Tongue (tissue), 1 donor: ENCODE measurements at regions not wholly inside any gene's neighbourhood (a gene's known extent, or its start where the extent isn't known, plus 50 kb on each side); places are given as distances from the start of the nearest gene placed in this dataset.
"Not testable (repeated sequence)": the region's sequence is repeated elsewhere in the genome, so short reads cannot be mapped to it uniquely, and the experiment has no call there.

ENCODE experiments used
- DNase-seq: peaks from one replicate; pipeline ENCODE4 v3.0.0-alpha.2; 2015

DNA sequence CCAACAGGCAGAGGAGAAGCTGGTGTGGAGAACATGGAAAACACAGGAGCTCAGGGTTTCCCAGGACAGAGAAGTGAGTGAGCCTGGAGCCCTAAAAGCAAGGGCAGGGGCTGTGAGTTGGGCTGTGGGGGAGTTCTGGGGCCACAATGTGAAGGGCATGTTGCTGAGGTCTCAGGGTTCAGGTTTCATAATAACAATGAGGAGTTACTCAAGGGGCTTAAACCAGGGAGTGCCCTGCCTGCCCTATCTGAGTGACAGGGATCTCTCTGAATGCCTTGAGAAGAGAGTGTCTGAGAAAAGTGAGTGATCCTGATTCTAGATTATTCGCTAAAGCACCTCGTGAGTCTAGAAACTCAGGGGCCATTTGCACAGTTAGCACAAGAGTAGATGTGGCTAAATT, 129.6 kb downstream of the VPREB1 start:
- DNase-seq: no peak

DNA sequence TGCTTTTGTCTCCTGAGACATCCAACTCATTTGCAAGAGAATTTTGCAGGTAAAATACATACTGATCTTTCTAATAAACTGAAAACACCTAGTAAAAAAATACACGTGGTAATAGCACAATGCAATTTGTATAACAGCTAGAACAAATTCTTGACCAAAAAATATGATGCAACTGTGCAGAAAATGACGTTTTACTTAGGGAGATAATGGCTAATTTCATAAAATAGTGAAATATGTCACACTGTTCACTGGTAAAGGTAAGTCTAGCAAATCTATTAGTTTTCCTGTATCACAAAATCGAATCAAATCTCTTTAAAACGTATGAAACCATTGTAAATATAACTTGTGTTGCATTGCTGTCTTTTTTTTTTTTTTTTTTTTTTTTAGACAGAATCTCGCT, 130.0 kb downstream of the VPREB1 start:
- DNase-seq: no peak

DNA sequence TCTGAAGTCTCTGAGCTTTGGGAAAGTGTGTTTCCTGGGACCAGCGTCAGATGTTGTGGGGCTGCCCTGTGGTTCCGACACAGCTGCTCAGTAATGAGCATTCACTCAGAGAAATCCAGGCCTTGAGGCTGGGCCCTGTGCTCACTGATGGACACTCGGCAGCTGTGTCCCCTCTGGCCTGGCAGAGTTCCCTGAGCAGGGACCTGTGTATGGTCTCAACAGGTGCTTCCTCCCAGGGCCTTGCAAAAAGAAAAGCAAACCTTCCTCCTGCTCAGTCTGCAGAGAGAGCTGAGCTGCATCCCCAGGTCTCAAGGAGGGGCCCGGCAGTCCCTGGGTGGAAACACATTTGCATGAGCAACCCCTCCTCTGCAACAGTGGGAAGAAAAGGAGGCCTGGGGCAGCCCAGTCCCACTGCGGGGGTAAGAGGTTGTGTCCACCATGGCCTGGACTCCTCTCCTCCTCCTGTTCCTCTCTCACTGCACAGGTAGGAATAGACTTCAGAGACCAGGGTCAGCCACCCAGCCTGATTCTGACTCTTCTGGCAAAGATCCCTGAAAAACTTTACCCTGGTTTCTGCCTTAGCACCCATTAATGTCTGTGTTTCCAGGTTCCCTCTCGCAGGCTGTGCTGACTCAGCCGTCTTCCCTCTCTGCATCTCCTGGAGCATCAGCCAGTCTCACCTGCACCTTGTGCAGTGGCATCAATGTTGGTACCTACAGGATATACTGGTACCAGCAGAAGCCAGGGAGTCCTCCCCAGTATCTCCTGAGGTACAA, 131.2 kb downstream of the VPREB1 start:
- peak; percentile 95 for DNase-seq

DNA sequence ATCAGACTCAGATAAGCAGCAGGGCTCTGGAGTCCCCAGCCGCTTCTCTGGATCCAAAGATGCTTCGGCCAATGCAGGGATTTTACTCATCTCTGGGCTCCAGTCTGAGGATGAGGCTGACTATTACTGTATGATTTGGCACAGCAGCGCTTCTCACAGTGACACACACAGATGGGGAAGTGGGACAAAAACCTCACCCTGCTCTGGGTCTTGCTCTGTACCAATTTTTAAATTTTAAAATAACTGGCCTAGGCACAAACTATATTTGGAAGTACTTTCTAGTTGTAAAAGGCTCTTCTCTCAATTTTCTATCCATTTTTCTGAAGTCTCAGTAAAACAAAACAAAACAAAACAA, 131.7 kb downstream of the VPREB1 start:
- DNase-seq: no peak

DNA sequence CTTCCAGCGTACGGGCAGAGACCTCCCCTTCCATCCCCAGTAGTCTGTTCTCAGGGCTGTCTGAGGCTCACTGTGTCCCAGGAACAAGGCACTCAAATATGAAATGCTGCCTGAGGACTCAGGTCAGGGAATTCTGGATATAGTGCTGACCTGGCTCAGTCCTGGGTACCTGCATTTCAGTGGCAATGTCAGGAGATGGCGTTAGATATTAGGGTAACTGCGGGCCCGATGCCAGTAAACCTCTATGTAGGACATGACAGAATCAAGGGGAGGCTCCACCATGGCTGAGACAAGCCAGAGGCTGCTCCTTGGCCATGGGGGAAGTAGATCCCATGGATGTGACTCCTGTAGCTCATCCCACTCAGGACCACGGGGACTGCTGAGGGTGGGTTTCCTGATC, 131.7 kb downstream of the ZNF280B start:
- not testable (repeated sequence) for DNase-seq

DNA sequence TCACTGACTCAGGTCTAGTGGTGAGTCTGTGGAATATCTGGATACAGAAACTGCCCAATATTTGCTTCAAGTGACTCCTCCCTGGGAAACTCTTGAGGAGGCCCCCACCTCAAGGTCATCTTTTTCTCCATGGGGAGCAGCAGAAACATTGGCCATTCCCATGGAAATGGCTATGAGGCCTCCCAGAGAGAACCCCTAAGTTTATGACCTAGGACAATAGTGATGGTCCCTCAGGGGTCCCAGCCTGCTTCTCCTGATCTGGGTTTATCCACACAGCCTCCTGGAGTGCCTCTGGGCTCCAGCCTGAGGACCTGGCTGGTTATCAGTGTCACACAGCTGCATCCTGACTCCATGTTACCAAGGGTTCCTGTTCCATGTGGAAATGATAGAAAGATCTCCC, 131.2 kb downstream of the ZNF280B start:
- DNase-seq: no peak

DNA sequence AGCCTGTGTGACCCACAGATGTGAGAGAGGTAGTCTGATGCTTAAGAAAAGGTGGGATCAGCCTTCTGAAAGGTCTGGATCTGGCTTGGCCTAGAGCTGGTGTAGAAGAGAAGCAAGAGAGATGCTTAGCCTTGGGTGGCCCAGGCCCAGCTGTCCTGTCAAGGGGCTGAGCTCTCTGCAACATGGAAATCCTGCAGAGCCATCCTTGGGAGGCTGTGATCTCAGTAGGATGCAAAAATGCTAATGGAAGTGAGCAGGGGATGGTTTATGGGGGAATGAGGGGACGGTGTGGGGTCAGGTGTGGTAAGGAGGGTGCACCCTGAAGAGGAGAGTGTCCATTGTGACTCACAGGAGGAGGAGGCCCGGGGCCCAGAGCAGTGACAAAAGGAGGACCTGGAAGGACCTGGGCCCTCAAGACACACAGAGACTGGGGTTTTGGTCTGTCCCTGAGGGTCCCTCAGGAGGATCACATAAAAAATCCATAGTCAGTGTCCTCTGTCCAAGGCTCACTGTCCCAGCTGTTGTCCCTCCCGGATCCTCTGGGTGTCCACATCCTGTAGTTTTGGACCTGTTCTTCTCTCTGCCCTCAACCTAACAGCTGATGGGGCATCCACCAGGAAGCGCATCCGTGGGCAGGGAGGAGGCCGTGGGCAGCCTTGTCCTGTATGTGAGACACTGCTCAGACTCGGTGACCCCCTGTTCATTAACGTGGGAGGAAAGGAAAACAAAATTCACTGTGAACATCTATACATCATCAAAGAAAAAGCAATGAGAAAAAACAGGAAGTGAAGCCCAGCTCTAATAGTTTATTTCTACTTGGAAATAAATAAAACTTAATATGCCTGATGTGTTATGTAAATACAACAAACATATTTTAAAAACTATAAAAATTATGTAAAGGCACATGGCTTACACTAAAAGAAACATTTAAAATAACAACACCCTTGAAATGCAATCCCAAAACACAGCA, 129.8 kb downstream of the ZNF280B start:
- no peak for DNase-seq

DNA sequence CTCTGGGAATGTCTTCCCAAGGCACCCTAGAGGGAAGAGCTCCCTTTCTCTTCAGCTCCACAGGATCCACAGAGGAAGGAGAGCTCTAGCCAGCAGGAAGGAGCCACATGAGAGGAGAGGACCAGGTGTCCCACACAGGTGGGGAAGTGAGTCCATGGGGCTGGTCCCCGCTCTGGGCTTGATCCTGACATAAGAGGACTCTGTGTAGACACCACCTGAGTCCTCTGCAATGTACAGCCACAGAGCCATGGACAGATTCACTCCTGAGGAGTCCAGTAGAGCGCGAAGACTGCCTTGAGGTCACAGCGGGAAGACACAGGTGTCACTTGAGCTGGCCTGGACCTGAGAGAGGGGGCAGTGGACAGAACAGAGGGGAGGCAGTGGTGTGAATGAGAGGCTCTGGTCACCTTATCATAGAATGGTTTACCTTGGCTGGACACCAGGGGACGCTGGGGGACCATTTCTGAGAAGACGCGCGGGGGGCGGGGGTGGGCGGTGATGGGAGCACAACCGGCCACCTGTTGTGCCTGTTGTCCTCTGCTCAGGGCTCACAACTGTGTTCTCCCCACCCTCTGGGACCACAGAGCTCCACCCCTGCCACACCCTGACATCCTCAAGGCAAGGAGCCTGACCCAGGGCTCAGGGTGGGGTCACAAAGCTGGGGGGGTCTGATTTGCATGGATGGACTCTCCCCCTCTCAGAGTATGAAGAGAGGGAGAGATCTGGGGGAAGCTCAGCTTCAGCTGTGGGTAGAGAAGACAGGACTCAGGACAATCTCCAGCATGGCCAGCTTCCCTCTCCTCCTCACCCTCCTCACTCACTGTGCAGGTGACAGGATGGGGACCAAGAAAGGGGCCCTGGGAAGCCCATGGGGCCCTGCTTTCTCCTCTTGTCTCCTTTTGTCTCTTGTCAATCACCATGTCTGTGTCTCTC, 128.2 kb downstream of the ZNF280B start:
- DNase-seq: peak; percentile 82

DNA sequence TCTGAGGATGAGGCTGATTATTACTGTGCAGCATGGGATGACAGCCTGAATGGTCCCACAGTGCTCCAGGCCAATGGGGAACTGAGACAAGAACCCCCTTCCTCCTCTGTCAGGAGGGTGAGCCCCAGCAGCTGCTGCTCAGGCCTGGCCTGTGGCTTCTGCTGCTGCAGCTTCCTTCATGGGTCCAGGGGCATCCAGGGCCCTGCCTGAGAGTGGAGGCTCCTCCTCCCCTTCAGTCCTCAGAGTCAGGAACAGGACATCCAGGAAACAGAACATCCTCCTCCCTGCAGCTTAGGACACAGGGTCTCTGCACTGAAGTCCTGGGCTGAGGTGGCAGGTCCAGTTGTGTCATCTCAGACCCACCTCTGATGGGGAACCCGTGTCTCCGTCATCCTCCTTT, 127.2 kb downstream of the ZNF280B start:
- not testable (repeated sequence) for DNase-seq

DNA sequence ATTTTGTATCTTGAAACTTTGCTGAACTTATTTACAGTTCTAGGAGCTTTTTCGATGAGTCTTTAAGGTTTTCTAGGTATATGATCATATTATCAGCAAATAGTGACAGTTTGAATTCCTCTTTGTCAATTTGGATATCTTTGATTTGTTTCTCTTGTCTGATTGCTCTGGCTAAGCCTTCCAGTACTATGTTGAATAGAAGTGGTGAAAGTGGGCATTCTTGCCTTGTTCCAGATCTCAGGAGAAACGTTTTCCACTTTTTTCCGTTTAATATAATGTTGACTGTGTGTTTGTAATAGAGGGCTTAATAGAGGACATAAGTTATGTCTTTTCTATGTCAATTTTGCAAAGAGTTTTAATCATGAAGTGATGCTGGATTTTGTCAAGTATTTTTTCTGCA, 124.3 kb downstream of the ZNF280B start:
- no peak for DNase-seq

DNA sequence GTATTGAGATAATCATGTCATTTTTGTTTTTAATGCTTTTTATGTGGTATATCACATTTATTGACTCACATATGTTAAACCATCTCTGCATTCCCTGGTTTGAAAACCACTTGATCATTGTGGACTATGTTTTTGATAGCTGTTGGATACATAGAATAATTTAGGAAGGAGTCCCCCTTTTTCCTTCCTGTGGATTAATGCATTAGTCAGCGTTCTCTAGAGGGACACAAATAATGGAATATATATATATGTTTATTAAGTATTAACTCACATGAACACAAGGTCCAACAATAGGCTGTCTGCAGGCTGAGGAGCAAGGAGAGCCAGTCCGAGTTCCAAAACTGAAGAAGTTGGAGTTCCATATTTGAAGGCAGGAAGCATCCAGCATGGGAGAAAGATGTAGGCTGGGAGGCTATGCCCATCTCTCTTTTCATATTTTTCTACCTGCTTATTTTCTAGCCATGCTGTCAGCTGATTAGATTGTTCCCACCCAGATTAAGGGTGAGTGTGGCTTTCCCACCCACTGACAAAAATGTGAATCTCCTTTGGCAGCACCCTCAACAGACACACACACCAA, 123.8 kb downstream of the ZNF280B start:
- no peak for DNase-seq

DNA sequence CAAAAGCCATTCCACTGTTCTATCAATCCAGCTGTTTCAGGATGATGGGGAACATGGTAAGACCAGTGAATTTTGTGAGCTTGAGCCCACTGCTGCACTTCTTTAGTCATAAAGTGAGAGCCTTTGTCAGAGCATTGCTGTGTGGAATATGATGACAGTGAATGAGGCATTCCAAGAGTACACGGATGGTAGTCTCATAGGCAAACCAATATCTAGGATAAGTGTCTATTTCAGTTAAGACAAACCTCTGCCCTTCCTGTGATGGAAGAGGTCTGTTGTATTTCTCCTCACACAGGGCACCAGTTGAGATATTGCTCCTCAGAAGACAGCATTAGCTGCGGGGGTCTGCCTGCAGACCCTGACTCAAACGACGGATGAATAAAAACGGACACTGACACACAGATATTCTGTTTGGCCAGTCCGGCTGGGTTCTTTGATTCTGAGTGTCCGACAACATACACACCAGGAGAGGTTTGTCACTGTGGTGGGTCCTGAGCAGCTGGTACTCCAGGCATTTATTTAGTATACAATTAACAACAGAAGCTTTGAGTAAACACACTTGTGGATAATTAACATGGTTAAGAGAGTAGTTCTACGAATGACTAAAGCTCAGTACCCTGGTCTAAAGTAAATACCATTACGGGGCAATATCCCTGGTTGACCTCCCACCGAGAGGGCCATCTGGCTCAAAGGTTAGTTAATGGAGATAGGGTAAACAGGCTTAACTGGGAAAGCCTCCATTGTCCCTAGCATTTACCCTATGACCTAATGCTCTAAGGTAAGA, 121.7 kb downstream of the ZNF280B start:
- DNase-seq: no peak

DNA sequence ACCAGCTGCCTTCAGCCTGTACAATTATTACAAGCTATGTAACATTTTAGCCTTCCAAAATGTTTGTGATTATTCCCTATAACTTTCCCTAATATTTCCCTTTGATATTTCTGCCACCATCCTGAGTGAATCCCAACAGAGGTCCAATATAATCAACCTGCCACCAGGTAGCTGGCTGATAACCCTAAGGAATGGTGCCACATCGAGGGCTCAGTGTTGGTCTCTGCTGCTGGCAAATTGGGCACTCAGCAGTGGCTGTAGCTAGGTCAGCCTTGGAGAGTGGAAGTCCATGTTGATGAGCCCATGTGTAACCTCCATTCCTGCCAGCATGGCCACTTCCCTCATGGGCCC, 121.2 kb downstream of the ZNF280B start:
- DNase-seq: no peak

DNA sequence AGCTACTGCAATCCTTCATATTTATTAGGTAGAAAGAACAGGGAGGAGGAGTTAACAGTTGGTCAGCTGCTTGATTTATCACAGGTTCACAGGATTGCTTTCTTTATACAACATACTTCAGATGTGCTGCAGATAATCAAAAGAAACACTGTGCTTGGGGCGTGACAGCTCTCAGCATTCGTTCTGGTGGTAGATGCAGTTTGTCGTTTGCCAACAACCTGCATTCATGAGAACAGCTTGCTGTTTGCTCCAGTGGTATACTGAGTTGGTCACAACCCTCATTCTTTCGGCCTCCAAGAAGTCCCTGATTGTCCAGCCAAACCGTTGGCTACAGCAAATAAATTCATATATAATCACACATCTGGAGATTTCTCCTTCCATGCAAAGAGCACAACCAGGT, 120.5 kb downstream of the ZNF280B start:
- no peak for DNase-seq

DNA sequence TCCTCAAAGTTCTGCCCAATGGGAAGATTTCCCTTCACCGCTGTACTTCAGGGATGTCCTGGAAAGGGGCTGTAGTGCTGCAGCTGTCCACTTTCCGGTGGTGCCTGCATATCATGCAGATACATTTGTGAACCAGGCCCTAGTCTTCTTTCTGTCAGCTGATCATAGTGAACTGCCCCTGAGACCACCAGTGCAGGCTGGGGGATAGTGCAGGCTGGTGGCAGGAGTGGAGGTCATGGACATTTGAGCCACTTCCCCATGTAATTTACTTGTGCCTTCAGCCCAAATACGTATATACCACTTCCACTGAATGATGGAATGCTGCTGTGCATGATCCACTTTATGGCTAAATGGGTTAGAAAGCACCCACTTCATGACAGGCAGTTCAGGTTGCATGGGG, 120.0 kb downstream of the ZNF280B start:
- no peak for DNase-seq

DNA sequence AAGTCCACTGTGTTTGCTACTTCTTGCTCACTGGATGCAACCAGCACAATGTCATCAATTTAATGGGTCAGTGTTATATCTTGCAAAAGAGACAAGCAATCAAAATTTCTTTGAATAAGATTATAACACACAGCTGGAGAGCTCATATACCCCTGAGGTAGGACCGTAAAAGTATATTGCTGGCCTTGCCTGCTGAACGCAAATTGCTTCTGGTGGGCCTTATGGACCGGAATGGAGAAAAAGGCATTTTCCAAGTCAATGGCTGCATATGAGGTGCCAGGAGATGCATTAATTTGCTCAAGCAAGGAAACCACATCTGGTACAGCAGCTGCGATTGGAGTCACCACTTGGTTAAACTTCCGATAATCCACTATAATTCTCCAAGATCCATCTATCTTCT, 119.1 kb downstream of the ZNF280B start:
- no peak for DNase-seq

DNA sequence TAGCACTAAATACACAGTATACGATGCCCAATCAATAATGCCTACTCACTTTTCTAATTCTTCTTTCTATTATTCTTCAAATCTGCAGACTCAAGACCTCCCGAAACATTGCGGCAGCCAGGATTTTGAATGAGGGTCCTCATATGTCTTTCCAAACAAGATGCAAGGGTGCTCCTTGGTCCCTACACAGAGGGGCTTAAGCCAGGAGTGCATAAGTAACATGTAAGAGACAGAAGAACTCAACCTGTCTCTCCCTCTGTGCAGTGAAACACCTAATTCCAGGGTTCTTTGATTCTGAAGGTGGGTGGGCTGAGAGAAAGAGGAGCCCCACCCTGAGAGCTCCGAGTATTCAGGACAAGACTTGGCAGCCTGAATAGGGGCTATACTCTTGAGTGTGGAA, 117.6 kb downstream of the ZNF280B start:
- no peak for DNase-seq

DNA sequence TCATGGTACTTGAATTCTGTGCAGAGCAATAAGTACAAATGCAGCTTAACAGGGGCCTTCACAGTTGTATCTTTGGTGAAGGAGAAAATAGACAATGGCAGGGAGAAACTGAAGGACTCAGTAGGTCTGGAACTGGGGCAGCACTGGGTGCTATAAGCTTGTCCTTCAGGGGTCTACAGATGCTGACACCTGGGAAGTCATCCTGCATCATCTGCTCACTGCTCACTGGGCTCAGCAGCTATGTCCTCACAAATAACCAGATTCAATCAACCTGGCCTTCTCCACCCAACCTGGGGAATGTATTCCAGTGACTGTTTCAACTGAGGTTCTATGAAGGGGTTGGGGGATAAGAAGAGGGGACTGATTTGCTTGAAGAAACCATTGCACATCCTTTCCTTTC, 117.0 kb downstream of the ZNF280B start:
- no peak for DNase-seq

DNA sequence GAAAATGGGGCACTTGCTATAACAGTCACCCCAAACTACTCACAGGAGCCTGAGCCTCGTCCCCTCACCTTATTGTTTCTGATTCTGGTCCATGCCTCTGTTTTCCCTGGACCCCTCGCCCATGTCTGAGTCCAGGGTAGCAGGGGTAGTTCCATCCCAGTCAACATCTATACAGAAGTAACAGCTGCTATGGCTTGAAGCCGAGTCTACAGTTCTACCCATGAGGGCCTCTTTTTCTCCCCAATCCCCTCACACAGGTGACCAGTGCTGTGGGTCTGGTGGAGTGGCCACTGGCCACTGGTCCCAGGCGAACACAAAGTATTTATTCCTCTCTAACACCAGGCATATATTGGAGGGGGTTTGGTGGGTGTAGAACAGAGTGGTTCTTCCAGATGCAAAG, 116.4 kb downstream of the ZNF280B start:
- DNase-seq: no peak

DNA sequence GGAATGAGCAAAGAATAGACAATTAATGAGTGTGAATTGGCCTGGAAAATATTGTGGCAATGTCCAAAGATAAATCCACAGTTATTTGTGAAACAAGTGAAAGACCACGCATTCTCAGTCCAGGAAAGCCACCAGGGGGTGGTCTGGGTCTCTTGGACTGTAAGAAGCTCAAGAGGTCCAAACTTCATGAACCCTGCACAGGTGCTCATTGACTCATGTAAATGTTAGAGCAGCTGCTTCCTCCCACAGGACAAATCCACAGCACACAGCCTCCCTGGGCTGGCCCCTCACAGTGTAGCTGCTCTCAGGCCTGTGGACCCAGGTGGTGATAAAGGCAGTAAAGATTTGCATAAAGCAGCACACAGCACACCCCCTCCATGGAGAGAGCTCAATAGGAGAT, 114.0 kb downstream of the ZNF280B start:
- peak; percentile 61 for DNase-seq

DNA sequence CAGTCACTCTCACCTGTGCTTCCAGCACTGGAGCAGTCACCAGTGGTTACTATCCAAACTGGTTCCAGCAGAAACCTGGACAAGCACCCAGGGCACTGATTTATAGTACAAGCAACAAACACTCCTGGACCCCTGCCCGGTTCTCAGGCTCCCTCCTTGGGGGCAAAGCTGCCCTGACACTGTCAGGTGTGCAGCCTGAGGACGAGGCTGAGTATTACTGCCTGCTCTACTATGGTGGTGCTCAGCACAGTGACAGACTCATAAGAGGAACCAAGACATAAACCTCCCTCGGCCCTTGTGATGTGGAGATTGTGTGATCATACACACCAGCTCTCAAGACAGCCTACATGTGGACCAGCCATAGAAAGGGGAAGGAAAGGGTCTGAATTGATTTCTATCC, 113.3 kb downstream of the ZNF280B start:
- no peak for DNase-seq
